Stimulated activated naive CD8-positive, alpha-beta T cell treated with anti-CD3 and anti-CD28 coated beads, Interleukin-15, amount 100 ng/mL, for 72 hours (primary cell): ENCODE measurements at regions not wholly inside any gene's neighbourhood (a gene's known extent, or its start where the extent isn't known, plus 50 kb on each side); places are given as distances from the start of the nearest gene placed in this dataset.
A peak's percentile ranks its signal among the peaks of the same experiment; 100 is the strongest.
"Not testable (repeated sequence)": the region's sequence is repeated elsewhere in the genome, so short reads cannot be mapped to it uniquely, and the experiment has no call there.

Experiments
- ATAC-seq: fragments of 150-1000 bp; cut with Tn5 transposase; 2 replicates; pipeline ENCODE4 v1.10.0; 2021; ENCODE audit warnings: mild to moderate bottlenecking, moderate library complexity
- DNase-seq, 2 donors: peaks; one replicate each; pipeline ENCODE4 v3.0.0; 2021 to 2022
- H3K27ac Mint-ChIP-seq, 2 donors: one replicate each; pipeline ENCODE4 v1.8.0; 2022; ENCODE audit warnings: mild to moderate bottlenecking in 2 of 2, mixed read lengths in 2 of 2, moderate library complexity in 2 of 2
- H3K27me3 Mint-ChIP-seq: one replicate; pipeline ENCODE4 v1.8.0; 2022; ENCODE audit warnings: mixed read lengths
- H3K4me1 Mint-ChIP-seq: one replicate; pipeline ENCODE4 v1.8.0; 2022; ENCODE audit warnings: mild to moderate bottlenecking, mixed read lengths
- H3K4me3 Mint-ChIP-seq, 2 donors: one replicate each; pipeline ENCODE4 v1.8.0; 2022; ENCODE audit warnings: mild to moderate bottlenecking in 2 of 2, mixed read lengths in 2 of 2, moderate library complexity in 1 of 2
- H3K9me3 Mint-ChIP-seq, 2 donors: one replicate each; pipeline ENCODE4 v1.8.0; 2022; ENCODE audit warnings: mixed read lengths in 2 of 2

DNA sequence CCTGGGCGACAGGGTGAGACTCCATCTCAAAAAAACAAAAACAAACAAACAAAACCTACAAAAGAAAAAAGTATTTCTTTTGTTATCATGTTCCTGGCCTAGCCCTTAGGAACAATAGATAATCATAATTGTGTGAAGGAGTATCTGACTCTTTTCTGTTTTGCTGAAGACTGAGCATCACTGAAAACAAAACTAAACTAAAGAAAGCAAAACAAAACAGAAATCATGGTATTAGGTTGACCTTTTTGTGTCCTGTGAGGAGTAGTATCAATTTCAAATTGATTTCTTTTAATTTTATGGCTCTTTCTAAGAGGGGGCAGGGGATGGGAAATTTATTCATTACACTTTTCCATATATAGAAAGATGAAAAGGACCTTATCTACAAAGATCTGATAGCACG lies 246.0 kb downstream of the YTHDC2 start:
- no peak for DNase-seq
- Mint-ChIP-seq H3K27me3 (peaks cover 12% of the 10 kb centered on the region), H3K27ac (no peak overlapping the region), H3K9me3 (peaks cover 4 to 8% of the 10 kb centered on the region in 2 donors), H3K4me3 (no peak overlapping the region), H3K4me1 (no peaks in the 10 kb centered on the region)
- ATAC-seq: no peak

DNA sequence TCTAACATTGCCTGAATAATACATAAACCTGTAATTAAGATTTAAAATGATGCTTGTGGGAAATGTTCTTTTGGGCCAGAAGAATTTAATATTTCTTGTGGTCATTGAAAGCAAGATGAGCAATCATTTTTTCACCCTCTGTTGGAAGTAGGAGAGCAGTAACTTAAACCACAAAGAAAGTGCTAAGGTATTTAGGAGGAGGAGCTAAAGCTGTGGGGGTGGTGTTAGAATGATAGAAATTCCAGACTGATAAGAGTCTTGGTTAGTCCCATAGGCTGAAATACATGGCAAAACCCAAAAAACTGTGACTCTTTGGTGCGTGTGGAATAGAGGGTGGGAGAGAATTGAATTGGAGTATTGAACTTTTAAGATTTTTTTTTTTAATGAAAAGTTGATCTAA lies 247.0 kb downstream of the YTHDC2 start:
- ATAC-seq (no peak), DNase-seq (no peak)
- peaks cover 4 to 8% of the 10 kb centered on the region in 2 donors for H3K9me3 Mint-ChIP-seq
- no peak overlapping the region for H3K4me3 Mint-ChIP-seq
- H3K4me1 Mint-ChIP-seq: no peaks in the 10 kb centered on the region
- H3K27ac Mint-ChIP-seq: peak overlapping the region in 1 of 2 donors; percentile 22
- H3K27me3 Mint-ChIP-seq: peaks cover 12% of the 10 kb centered on the region

DNA sequence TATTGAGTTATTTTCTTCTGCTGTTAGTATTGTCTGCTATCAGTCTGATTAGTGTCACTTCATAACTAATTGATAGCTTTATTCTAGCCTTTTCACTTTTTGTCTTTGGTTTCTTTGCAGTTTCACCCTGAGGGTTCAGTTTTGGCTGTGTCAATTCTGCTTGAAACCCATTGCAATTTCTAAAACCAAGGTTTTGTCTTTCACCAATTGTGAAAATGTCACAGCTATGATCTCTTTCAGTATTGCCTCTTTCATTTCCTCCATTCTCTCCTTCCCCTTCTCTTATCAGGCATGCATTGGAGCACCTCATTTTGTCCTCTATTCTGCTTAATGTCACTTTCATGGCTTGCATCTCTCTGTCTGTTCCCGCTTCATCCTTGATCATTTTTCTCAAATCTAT lies 248.1 kb downstream of the YTHDC2 start:
- no peaks in the 10 kb centered on the region for H3K4me1 Mint-ChIP-seq
- no peak overlapping the region for H3K4me3 Mint-ChIP-seq
- DNase-seq: no peak
- no peak for ATAC-seq
- peaks cover 12% of the 10 kb centered on the region for H3K27me3 Mint-ChIP-seq
- no peak overlapping the region for H3K27ac Mint-ChIP-seq
- H3K9me3 Mint-ChIP-seq: peaks cover 9 to 15% of the 10 kb centered on the region in 2 donors

DNA sequence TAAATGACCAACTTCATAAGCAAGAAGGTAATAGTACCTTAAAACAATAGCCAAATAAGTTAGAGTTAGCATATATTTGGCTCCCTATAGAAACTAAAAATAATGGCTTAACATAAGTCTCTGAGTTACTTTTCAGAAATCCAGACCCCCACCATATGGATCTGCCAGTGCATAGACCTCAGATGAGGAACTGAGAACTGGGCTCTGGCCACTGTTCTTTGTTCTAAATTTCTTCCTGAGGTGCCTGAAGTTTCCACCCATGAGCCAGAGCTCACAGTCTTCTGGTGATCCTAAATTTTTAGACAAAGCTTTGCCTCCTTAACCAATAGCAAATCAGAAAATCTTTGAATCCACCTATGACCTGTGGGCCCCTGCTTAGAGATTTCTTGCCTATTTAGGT lies 250.9 kb downstream of the YTHDC2 start:
- Mint-ChIP-seq H3K27me3 (no peaks in the 10 kb centered on the region), H3K4me3 (no peak overlapping the region), H3K4me1 (no peaks in the 10 kb centered on the region), H3K9me3 (peaks cover 13 to 24% of the 10 kb centered on the region in 2 donors), H3K27ac (no peak overlapping the region)
- ATAC-seq: no peak
- no peak for DNase-seq

DNA sequence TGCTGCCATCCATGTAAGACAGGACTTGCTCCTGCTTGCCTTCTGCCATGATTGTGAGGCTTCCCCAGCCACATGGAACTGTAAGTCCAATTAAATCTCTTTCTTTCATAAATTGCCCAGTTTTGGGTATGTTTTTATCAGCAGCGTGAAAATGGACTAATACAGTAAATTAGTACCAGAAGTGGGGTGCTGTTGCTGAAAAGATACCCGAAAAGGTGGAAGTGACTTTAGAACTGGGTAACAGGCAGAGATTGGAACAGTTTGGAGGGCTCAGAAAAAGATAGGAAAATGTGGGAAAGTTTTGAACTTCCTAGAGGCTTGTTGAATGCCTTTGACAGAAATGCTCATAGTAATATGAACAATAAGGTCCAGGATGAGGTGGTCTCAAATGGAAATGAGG lies 253.3 kb downstream of the YTHDC2 start:
- peaks cover 13 to 24% of the 10 kb centered on the region in 2 donors for H3K9me3 Mint-ChIP-seq
- H3K27me3 Mint-ChIP-seq, H3K4me3 Mint-ChIP-seq, DNase-seq, ATAC-seq, H3K4me1 Mint-ChIP-seq, H3K27ac Mint-ChIP-seq: not testable (repeated sequence)

DNA sequence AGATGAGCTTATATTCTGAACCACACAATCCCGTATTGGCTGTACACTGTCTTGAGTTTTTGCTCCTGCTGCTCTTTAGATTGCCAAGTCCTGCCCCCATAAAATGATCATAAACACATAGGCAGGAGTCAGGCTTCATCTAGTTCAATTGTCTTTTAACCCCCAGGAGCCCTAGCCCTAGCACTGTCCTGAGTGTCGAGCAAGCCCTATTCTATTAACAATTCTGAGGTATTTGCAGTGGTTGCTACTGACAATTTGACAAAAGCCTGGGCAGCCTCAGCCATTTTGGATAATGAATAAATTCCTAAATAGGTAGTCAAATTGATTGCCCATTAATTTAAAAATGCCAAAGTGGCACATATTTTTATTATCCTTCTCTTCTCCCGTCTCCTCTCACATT lies 257.2 kb downstream of the YTHDC2 start:
- no peak overlapping the region for H3K27ac Mint-ChIP-seq
- ATAC-seq (no peak), DNase-seq (no peak)
- peaks cover 13 to 24% of the 10 kb centered on the region in 2 donors for H3K9me3 Mint-ChIP-seq
- H3K4me1 Mint-ChIP-seq: no peaks in the 10 kb centered on the region
- no peak overlapping the region for H3K4me3 Mint-ChIP-seq
- H3K27me3 Mint-ChIP-seq: no peaks in the 10 kb centered on the region

DNA sequence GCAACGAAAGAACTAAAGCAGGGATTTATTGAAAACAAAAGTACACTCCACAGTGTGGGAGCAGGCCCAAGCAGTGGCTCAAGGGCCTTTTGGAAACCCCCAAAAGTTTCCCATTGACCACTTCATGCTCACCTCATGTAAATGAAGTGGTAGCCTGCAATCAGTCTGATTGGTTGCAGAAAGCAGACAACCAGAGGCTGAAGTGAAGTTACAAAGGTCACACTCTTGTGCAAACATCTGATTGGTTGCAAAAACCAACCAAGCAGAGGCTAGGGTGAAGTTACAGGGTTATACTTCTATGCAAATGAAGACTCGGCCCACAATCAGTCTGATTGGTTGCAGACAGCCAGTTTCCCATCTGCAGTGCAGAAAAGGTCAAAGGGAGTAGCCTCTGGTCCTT lies 258.0 kb downstream of the YTHDC2 start:
- H3K27ac Mint-ChIP-seq: no peak overlapping the region
- ATAC-seq (no peak), DNase-seq (no peak)
- peaks cover 9 to 18% of the 10 kb centered on the region in 2 donors for H3K9me3 Mint-ChIP-seq
- no peak overlapping the region for H3K4me3 Mint-ChIP-seq
- H3K27me3 Mint-ChIP-seq: no peaks in the 10 kb centered on the region
- H3K4me1 Mint-ChIP-seq: no peaks in the 10 kb centered on the region

DNA sequence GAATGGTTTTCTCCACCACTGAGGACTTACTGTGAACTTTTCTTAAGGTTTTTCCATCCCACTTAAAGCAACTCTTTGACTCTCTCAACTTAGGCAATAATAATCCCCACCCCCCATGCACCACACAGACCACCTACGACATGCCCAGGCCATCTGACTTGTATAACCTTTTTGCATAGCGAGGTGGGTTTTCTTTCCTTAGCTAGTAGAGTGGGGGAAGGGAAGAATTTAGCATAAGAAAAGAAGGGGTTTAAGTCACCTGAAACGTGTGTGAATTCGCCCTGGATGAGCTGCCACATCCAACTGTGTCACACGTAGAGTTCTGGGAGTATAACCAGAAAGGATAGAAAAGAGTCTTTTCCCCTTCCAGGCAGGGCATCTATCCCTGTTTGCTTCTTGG lies 262.7 kb downstream of the YTHDC2 start:
- no peaks in the 10 kb centered on the region for H3K4me1 Mint-ChIP-seq
- no peaks in the 10 kb centered on the region for H3K9me3 Mint-ChIP-seq
- H3K27ac Mint-ChIP-seq: no peak overlapping the region
- DNase-seq (no peak), ATAC-seq (no peak)
- H3K27me3 Mint-ChIP-seq: no peaks in the 10 kb centered on the region
- H3K4me3 Mint-ChIP-seq: no peak overlapping the region

DNA sequence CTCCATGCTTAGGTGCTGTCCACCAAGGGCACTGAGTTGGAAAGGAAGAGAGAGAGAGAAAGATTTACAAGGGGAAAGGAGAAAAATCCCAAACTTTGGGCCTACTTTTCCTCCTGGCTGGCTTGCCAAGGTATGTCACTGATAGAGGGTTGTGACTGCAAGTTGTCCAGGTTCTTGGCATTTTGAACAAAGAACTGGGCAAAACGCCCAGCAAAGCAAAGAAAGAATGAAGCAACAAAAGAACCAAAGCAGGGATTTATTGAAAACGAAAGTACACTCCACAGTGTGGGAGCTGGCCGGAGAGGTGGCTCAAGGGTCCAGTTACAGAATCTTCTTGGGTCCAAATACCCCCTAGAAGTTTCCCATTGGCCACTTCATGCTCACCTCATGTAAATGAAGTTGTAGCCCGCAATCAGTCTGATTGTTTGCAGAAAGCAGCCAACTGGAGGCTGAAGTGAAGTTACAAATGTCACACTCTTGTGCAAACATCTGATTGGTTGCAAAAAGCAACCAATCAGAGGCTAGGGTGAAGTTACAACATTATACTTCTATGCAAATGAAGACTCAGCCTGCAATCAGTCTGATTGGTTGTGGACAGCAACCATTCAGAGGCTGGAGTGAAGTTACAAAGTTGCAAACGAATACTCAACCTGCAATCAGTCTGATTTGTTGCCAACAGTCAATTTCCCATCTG lies 263.5 kb downstream of the YTHDC2 start:
- no peak for ATAC-seq
- H3K4me1 Mint-ChIP-seq: no peaks in the 10 kb centered on the region
- H3K4me3 Mint-ChIP-seq: no peak overlapping the region
- no peak for DNase-seq
- no peaks in the 10 kb centered on the region for H3K9me3 Mint-ChIP-seq
- H3K27ac Mint-ChIP-seq: no peak overlapping the region
- no peaks in the 10 kb centered on the region for H3K27me3 Mint-ChIP-seq

DNA sequence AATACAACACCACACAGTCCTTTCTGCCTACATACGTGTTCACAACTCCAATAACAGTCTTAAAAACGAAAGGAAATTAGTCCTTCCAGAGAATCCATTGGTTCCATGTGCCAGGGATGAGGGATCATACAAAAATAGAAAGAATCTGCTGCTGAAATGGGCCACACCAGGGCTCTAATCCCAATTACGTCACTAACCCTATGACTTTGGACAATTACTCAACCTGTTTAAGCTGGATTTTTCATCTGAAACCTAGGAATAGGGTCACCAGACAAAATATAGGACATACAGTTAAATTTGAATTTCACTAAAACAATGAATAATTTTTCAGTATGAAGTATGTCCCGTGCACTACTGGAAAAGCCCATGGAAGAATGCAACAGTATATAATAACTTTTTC lies 264.7 kb downstream of the YTHDC2 start:
- ATAC-seq: no peak
- H3K27ac Mint-ChIP-seq: no peak overlapping the region

DNA sequence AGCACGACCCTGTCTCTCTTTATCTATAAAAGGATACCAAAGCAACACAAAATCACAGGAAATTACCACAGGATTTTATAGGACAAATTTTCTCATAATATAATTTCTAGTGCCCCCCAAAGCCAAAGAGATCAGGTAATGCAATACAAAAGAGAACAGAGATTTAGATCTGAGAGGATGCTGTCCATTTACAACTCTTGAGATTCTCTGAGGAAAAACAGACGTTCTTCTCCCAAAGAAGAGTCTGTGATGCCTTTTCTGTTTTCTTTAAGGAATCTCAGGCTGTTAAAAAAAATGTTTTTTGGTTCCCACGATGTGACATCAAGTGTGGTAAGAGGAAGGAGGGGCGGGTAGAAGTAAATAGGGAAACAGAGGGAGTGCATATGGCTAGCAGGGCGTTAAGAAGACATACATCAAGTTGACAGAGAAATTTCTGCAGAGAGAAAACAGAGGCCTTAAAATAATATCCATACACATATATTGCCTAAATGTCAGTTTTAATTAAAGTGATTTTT lies 274.7 kb downstream of the YTHDC2 start:
- no peak for ATAC-seq
- DNase-seq: no peak
- peaks cover 0 to 4% of the 10 kb centered on the region in 2 donors for H3K9me3 Mint-ChIP-seq
- peak overlapping the region in 1 of 2 donors; percentile 39 for H3K27ac Mint-ChIP-seq
- H3K4me3 Mint-ChIP-seq: no peak overlapping the region
- no peaks in the 10 kb centered on the region for H3K27me3 Mint-ChIP-seq
- H3K4me1 Mint-ChIP-seq: no peaks in the 10 kb centered on the region

More for the DNA sequence above, 264.7 kb downstream of the YTHDC2 start:
- H3K4me3 Mint-ChIP-seq: no peak overlapping the region
- H3K9me3 Mint-ChIP-seq: no peaks in the 10 kb centered on the region
- no peaks in the 10 kb centered on the region for H3K27me3 Mint-ChIP-seq
- no peaks in the 10 kb centered on the region for H3K4me1 Mint-ChIP-seq
- DNase-seq: no peak

DNA sequence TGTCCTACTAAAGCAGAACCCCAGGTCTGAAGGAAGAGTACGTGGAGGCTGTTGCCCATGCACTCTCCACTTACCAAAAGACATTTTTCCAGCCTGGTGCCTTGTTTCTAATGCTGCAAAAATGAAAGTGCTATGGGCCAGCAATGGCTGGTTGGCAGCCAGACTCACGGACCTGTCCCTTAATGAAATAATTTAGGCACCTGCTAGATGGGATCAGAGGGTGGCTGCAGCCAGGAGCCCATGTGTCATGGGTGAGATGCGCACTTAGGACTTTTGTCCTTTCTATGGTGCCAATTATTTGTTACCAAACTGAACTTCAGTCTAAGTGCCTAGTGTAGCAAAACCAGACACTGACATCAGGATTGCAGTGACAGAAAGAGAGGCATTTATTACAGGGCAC lies 276.3 kb downstream of the YTHDC2 start:
- DNase-seq (no peak), ATAC-seq (no peak)
- no peaks in the 10 kb centered on the region for H3K27me3 Mint-ChIP-seq
- no peak overlapping the region for H3K27ac Mint-ChIP-seq
- H3K4me3 Mint-ChIP-seq: no peak overlapping the region
- peaks cover 0 to 4% of the 10 kb centered on the region in 2 donors for H3K9me3 Mint-ChIP-seq
- no peaks in the 10 kb centered on the region for H3K4me1 Mint-ChIP-seq

DNA sequence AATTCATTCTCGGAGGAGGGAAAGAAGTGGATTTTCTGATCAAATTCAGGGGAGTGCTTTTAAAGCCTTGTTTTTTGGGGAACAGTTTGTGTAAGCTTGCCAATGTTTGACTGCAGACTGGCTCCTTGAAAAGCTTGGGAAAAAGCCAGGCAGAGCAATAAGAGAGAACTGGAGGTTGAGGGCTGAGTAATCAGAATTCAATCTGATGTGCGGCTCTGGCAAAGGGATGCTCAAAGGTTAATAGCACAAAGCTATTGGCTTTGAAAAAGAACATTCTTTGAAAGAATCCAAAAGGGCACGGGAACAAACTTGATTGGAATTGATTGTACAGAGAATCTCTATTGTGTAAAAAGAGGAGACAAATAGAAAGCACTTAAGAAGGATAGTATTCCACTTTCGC lies 279.3 kb downstream of the YTHDC2 start:
- H3K27ac Mint-ChIP-seq: no peak overlapping the region
- ATAC-seq: no peak

DNA sequence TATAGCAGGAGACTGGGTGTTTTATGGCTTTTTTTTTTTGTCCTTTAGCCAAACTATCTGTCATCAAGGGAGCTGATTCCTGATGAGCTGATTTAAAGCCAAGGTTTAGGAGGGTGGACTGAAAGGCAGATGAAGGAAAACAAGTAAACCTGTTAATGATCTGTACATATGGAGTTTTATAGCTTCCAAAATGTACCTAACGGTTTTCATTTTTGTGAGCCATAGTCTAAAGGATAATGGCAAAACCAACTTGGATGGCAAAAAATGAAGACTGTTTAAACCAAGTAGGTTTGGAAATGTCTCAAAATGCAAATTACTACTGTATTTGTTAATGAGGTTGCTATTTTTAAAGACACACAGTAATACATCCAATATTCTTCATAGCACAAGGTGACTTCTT lies 281.5 kb downstream of the YTHDC2 start:
- no peaks in the 10 kb centered on the region for H3K4me1 Mint-ChIP-seq
- H3K27me3 Mint-ChIP-seq: peaks cover 8% of the 10 kb centered on the region
- no peak overlapping the region for H3K27ac Mint-ChIP-seq
- DNase-seq (no peak), ATAC-seq (no peak)
- H3K9me3 Mint-ChIP-seq: peaks cover 0 to 5% of the 10 kb centered on the region in 2 donors
- no peak overlapping the region for H3K4me3 Mint-ChIP-seq

More for the DNA sequence above, 279.3 kb downstream of the YTHDC2 start:
- Mint-ChIP-seq H3K4me1 (no peaks in the 10 kb centered on the region), H3K9me3 (no peaks in the 10 kb centered on the region), H3K27me3 (no peaks in the 10 kb centered on the region), H3K4me3 (no peak overlapping the region)
- no peak for DNase-seq

DNA sequence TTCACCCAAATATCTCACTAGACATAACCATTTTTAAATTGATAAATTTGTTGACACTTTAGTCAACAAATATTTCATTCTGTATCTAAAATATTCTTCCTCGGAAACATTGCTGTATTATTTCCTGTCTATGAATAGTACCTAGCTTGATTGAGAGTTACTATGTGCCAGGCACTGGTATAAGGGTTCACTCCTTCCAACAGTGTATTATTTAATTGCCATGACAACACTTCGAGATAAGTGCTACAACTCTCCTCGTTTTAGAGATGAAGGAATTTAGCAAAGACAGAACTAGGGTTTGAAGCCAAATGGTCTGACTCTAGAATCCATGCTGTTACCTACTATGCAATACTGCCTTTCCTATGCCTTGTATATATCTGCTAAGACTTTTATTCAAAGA lies 287.2 kb downstream of the YTHDC2 start:
- Mint-ChIP-seq H3K27ac (no peak overlapping the region), H3K4me3 (no peak overlapping the region), H3K9me3 (peaks cover 8 to 14% of the 10 kb centered on the region in 2 donors), H3K27me3 (peaks cover 8% of the 10 kb centered on the region), H3K4me1 (no peaks in the 10 kb centered on the region)
- DNase-seq: no peak
- ATAC-seq: no peak

DNA sequence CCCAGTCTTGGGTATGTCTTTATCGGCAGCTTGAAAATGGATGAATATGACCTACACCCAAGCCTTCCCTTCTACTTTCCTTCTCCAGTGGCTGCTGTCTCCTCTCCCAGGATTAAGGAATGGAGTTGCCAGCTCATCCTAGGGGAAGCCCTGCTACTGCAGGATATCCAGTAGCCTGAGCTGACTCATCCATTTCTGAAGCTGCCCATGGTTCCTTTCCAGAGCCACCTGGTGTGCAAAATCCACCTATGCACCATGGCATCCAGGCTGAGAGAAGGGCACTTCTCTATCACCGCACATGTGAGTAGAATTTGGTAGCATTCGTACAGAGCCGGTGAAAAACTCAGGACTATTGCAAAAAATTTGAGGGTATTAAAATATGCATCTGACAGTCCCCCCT lies 290.8 kb downstream of the YTHDC2 start:
- ATAC-seq (no peak), DNase-seq (no peak)
- Mint-ChIP-seq H3K27ac (no peak overlapping the region), H3K27me3 (no peaks in the 10 kb centered on the region), H3K9me3 (peaks cover 8 to 9% of the 10 kb centered on the region in 2 donors), H3K4me3 (no peak overlapping the region), H3K4me1 (no peaks in the 10 kb centered on the region)

DNA sequence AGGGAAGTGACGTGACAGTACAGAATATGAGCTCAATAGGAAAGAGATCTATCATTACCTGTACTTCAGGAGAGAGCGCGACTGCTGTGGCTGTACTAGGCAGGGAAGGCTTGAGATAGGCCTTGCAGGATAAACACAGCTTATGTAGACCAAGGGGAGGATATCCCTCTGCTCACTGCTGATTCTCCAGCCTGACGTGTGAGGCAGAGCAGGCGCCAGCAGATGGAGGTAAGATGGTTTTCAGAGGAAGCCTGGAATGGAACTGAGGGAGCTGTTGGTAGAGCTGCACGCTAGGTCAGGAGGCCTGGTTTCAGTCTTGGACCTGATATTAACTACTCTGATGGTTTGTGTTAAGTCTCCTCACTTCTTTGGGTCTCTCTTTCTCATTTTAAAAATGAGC lies 291.4 kb downstream of the YTHDC2 start:
- no peak overlapping the region for H3K27ac Mint-ChIP-seq
- no peaks in the 10 kb centered on the region for H3K27me3 Mint-ChIP-seq
- H3K9me3 Mint-ChIP-seq: peaks cover 8 to 9% of the 10 kb centered on the region in 2 donors
- DNase-seq (no peak), ATAC-seq (no peak)
- no peak overlapping the region for H3K4me3 Mint-ChIP-seq
- H3K4me1 Mint-ChIP-seq: no peaks in the 10 kb centered on the region
